ENCODE measurements at regions not wholly inside any gene's neighbourhood (a gene's known extent, or its start where the extent isn't known, plus 50 kb on each side); places are given as distances from the start of the nearest gene placed in this dataset.
"Not testable (repeated sequence)": the region's sequence is repeated elsewhere in the genome, so short reads cannot be mapped to it uniquely, and the experiment has no call there.

GRCh38 chrX:128891554-128891953 is 631.7 kb downstream of the SMARCA1 start:
- in situ Hi-C loops (cut with HindIII; ENCODE audit: low pct_unique_long_range_greater_than_20kb, low sequenced_read_pairs), result no loop called here
- no peak for DNase-seq (ENCODE audit: low read depth)

GRCh38 chrX:128884430-128884829 is 638.9 kb downstream of the SMARCA1 start:
- in situ Hi-C loops (cut with HindIII; ENCODE audit: low pct_unique_long_range_greater_than_20kb, low sequenced_read_pairs), result no loop called here
- no peak for DNase-seq (ENCODE audit: low read depth)

- DNase-seq (ENCODE audit: low read depth), result no peak
- in situ Hi-C loops (cut with HindIII; ENCODE audit: low pct_unique_long_range_greater_than_20kb, low sequenced_read_pairs), result no loop called here
Measured at GRCh38 chrX:128883650-128884049, 639.6 kb downstream of the SMARCA1 start.

- DNase-seq (ENCODE audit: low read depth), result no peak
- in situ Hi-C loops (cut with HindIII; ENCODE audit: low pct_unique_long_range_greater_than_20kb, low sequenced_read_pairs), result no loop called here
Measured at GRCh38 chrX:128870361-128870760, 652.9 kb downstream of the SMARCA1 start.

- no peak for DNase-seq (ENCODE audit: low read depth)
- in situ Hi-C loops (cut with HindIII; ENCODE audit: low pct_unique_long_range_greater_than_20kb, low sequenced_read_pairs), result no loop called here
Measured at GRCh38 chrX:128862557-128862956, 660.7 kb downstream of the SMARCA1 start.

GRCh38 chrX:128848374-128848773 is 674.9 kb downstream of the SMARCA1 start:
- no peak for DNase-seq (ENCODE audit: low read depth)
- in situ Hi-C loops (cut with HindIII; ENCODE audit: low pct_unique_long_range_greater_than_20kb, low sequenced_read_pairs), result no loop called here

- in situ Hi-C loops (cut with HindIII; ENCODE audit: low pct_unique_long_range_greater_than_20kb, low sequenced_read_pairs), result no loop called here
- no peak for DNase-seq (ENCODE audit: low read depth)
Measured at GRCh38 chrX:128846385-128846784, 676.9 kb downstream of the SMARCA1 start.

- in situ Hi-C loops (cut with HindIII; ENCODE audit: low pct_unique_long_range_greater_than_20kb, low sequenced_read_pairs), result no loop called here
Measured at GRCh38 chrX:128818690-128819089, 704.6 kb downstream of the SMARCA1 start.

GRCh38 chrX:128816919-128817318 is 706.4 kb downstream of the SMARCA1 start:
- no peak for DNase-seq (ENCODE audit: low read depth)
- in situ Hi-C loops (cut with HindIII; ENCODE audit: low pct_unique_long_range_greater_than_20kb, low sequenced_read_pairs), result no loop called here

More at GRCh38 chrX:128818690-128819089, 704.6 kb downstream of the SMARCA1 start:
- DNase-seq (ENCODE audit: low read depth), result no peak

- in situ Hi-C loops (cut with HindIII; ENCODE audit: low pct_unique_long_range_greater_than_20kb, low sequenced_read_pairs), result no loop called here
- peak; percentile 0 for DNase-seq (ENCODE audit: low read depth)
Measured at GRCh38 chrX:128807367-128807766, 715.9 kb downstream of the SMARCA1 start.

GRCh38 chrX:128805236-128805635 is 718.1 kb downstream of the SMARCA1 start:
- DNase-seq (ENCODE audit: low read depth), result no peak
- in situ Hi-C loops (cut with HindIII; ENCODE audit: low pct_unique_long_range_greater_than_20kb, low sequenced_read_pairs), result no loop called here

GRCh38 chrX:128804828-128805227 is 718.5 kb downstream of the SMARCA1 start:
- DNase-seq (ENCODE audit: low read depth), result no peak
- in situ Hi-C loops (cut with HindIII; ENCODE audit: low pct_unique_long_range_greater_than_20kb, low sequenced_read_pairs), result no loop called here

- in situ Hi-C loops (cut with HindIII; ENCODE audit: low pct_unique_long_range_greater_than_20kb, low sequenced_read_pairs), result no loop called here
- no peak for DNase-seq (ENCODE audit: low read depth)
Measured at GRCh38 chrX:128800138-128800537, 723.2 kb downstream of the SMARCA1 start.

GRCh38 chrX:128783139-128783538 is 730.9 kb upstream of the ACTRT1 start:
- in situ Hi-C loops (cut with HindIII; ENCODE audit: low pct_unique_long_range_greater_than_20kb, low sequenced_read_pairs); DNase-seq (ENCODE audit: low read depth): not testable (repeated sequence)

- in situ Hi-C loops (cut with HindIII; ENCODE audit: low pct_unique_long_range_greater_than_20kb, low sequenced_read_pairs), result no loop called here
- DNase-seq (ENCODE audit: low read depth), result peak; percentile 5
Measured at GRCh38 chrX:128781506-128781905, 729.3 kb upstream of the ACTRT1 start.

- DNase-seq (ENCODE audit: low read depth), result no peak
- in situ Hi-C loops (cut with HindIII; ENCODE audit: low pct_unique_long_range_greater_than_20kb, low sequenced_read_pairs), result no loop called here
Measured at GRCh38 chrX:128780934-128781333, 728.7 kb upstream of the ACTRT1 start.

GRCh38 chrX:128769495-128769894 is 717.3 kb upstream of the ACTRT1 start:
- in situ Hi-C loops (cut with HindIII; ENCODE audit: low pct_unique_long_range_greater_than_20kb, low sequenced_read_pairs), result no loop called here
- DNase-seq (ENCODE audit: low read depth), result no peak

GRCh38 chrX:128759745-128760144 is 707.5 kb upstream of the ACTRT1 start:
- no peak for DNase-seq (ENCODE audit: low read depth)
- in situ Hi-C loops (cut with HindIII; ENCODE audit: low pct_unique_long_range_greater_than_20kb, low sequenced_read_pairs), result no loop called here

GRCh38 chrX:128759177-128759576 is 707.0 kb upstream of the ACTRT1 start:
- in situ Hi-C loops (cut with HindIII; ENCODE audit: low pct_unique_long_range_greater_than_20kb, low sequenced_read_pairs), result no loop called here
- no peak for DNase-seq (ENCODE audit: low read depth)

GRCh38 chrX:128754130-128754529 is 701.9 kb upstream of the ACTRT1 start:
- no peak for DNase-seq (ENCODE audit: low read depth)

GRCh38 chrX:128739539-128739938 is 687.3 kb upstream of the ACTRT1 start:
- in situ Hi-C loops (cut with HindIII; ENCODE audit: low pct_unique_long_range_greater_than_20kb, low sequenced_read_pairs), result no loop called here
- no peak for DNase-seq (ENCODE audit: low read depth)

More at GRCh38 chrX:128754130-128754529, 701.9 kb upstream of the ACTRT1 start:
- in situ Hi-C loops (cut with HindIII; ENCODE audit: low pct_unique_long_range_greater_than_20kb, low sequenced_read_pairs), result no loop called here
